Astrocyte (in vitro differentiated cells and primary cell): ENCODE measurements at regions not wholly inside any gene's neighbourhood (a gene's known extent, or its start where the extent isn't known, plus 50 kb on each side); places are given as distances from the start of the nearest gene placed in this dataset.

ENCODE experiments used
- DNase-seq: peaks from one replicate; pipeline ENCODE4 v3.0.0-alpha.2; 2010; ENCODE audit warnings: low read depth
- FAIRE-seq: peaks from 2 replicates; lab custom pipeline; 2011; peaks lifted over from hg19 to GRCh38; lab: Jason Lieb, UNC
- H2AFZ ChIP-seq: 2 replicates; pipeline ENCODE4 v1.6.0; 2012; ENCODE audit warnings: low read depth, low read length, inconsistent platforms
- H3K27ac ChIP-seq: 2 replicates; pipeline ENCODE4 v1.5.1; 2011; ENCODE audit warnings: low read depth, low read length, inconsistent platforms
- H3K27me3 ChIP-seq: 2 replicates; pipeline ENCODE4 v1.6.0; 2011; ENCODE audit warnings: low read length, inconsistent platforms; ENCODE audit not compliant: insufficient read depth
- H3K36me3 ChIP-seq: 2 replicates; pipeline ENCODE4 v1.5.1; 2011; ENCODE audit warnings: low read length, inconsistent platforms; ENCODE audit not compliant: insufficient read depth
- H3K4me1 ChIP-seq: 2 replicates; pipeline ENCODE4 v1.5.1; 2011; ENCODE audit warnings: low read length, inconsistent platforms; ENCODE audit not compliant: insufficient read depth
- H3K4me2 ChIP-seq: 2 replicates; pipeline ENCODE4 v1.6.0; 2012; ENCODE audit warnings: low read length, inconsistent platforms
- H3K4me3 ChIP-seq: 2 replicates; pipeline ENCODE4 v1.5.1; 2011; ENCODE audit warnings: low read depth, mild to moderate bottlenecking, low read length, inconsistent platforms; ENCODE audit not compliant: insufficient read depth
- H3K79me2 ChIP-seq: 2 replicates; pipeline ENCODE4 v1.6.0; 2012; ENCODE audit warnings: mild to moderate bottlenecking, low read length, inconsistent platforms; ENCODE audit not compliant: insufficient read depth
- H3K9ac ChIP-seq: 2 replicates; pipeline ENCODE4 v1.6.0; 2012; ENCODE audit warnings: mild to moderate bottlenecking, low read length, inconsistent platforms
- H3K9me3 ChIP-seq: 2 replicates; pipeline ENCODE4 v1.5.1; 2012; ENCODE audit warnings: low read depth, mild to moderate bottlenecking, low read length, inconsistent platforms; ENCODE audit not compliant: insufficient read depth
- H4K20me1 ChIP-seq: 2 replicates; pipeline ENCODE4 v1.6.0; 2012; ENCODE audit warnings: low read length, inconsistent platforms; ENCODE audit not compliant: insufficient read depth
- H3K27ac Mint-ChIP-seq: one replicate; pipeline ENCODE4 v1.8.0; 2021; ENCODE audit warnings: mild to moderate bottlenecking, mixed read lengths; ENCODE audit not compliant: unreplicated experiment
- H3K27me3 Mint-ChIP-seq: one replicate; pipeline ENCODE4 v1.8.0; 2021; ENCODE audit warnings: low read depth, mixed read lengths; ENCODE audit not compliant: unreplicated experiment
- H3K36me3 Mint-ChIP-seq: one replicate; pipeline ENCODE4 v1.8.0; 2021; ENCODE audit warnings: low read depth, mixed read lengths; ENCODE audit not compliant: unreplicated experiment
- H3K4me1 Mint-ChIP-seq: one replicate; pipeline ENCODE4 v1.8.0; 2021; ENCODE audit warnings: low read depth, mixed read lengths; ENCODE audit not compliant: unreplicated experiment
- H3K4me3 Mint-ChIP-seq: one replicate; pipeline ENCODE4 v1.8.0; 2021; ENCODE audit warnings: mild to moderate bottlenecking, moderate library complexity, mixed read lengths; ENCODE audit not compliant: unreplicated experiment
- H3K9me3 Mint-ChIP-seq: one replicate; pipeline ENCODE4 v1.8.0; 2021; ENCODE audit warnings: mild to moderate bottlenecking, mixed read lengths; ENCODE audit not compliant: unreplicated experiment
- EZH2 ChIP-seq: IDR thresholded peaks from 2 replicates; pipeline ENCODE4 v1.6.1; 2012; ENCODE audit warnings: mild to moderate bottlenecking, low read length, inconsistent platforms; ENCODE audit not compliant: insufficient read depth
- TF ChIP-seq, protein P1 (sequence below): IDR thresholded peaks from 2 replicates; pipeline ENCODE4 v1.5.1; 2011; ENCODE audit warnings: low read depth, mild to moderate bottlenecking, inconsistent platforms, low read length, moderate library complexity; ENCODE audit not compliant: insufficient read depth

DNA sequence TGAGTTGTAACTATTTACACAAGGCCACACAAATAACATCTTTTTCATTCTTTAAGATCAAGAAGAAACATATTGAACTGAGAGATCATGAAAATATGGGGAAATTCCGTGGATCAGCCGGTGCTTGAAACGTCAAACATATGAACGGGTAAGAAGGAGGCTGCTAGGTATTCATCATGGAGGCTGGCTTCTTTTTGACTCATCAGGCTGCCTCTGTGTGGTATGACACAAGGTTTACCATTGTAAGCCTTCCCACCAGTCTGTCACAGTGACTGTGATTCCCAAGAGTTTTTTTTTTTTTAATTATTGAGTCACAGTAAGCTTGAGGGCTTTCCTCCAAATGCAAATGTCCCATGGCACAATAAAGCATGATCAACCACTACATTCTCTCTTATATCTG is 506.9 kb downstream of the BCL11A start:
- no peak for FAIRE-seq
- no peak overlapping the region for H3K27ac Mint-ChIP-seq
- H3K27me3 Mint-ChIP-seq, result peaks cover 2% of the 10 kb centered on the region

GRCh38 chr2:60045456-60045855 is 508.0 kb downstream of the BCL11A start:
- no peak overlapping the region for H3K27ac ChIP-seq
- no peak overlapping the region for H3K27ac Mint-ChIP-seq

More for the DNA sequence above, 506.9 kb downstream of the BCL11A start:
- Histone ChIP-seq H4K20me1 (no peaks in the 10 kb centered on the region), H3K4me1 (no peaks in the 10 kb centered on the region), H3K4me2 (no peak overlapping the region), H3K4me3 (no peak overlapping the region), H3K36me3 (no peaks in the 10 kb centered on the region), H3K79me2 (no peaks in the 10 kb centered on the region), H3K9me3 (no peaks in the 10 kb centered on the region), H2AFZ (no peak overlapping the region), H3K9ac (no peak overlapping the region), H3K27ac (no peak overlapping the region), H3K27me3 (no peaks in the 10 kb centered on the region)
- no peak for DNase-seq
- H3K4me1 Mint-ChIP-seq, result no peaks in the 10 kb centered on the region
- H3K36me3 Mint-ChIP-seq, result no peaks in the 10 kb centered on the region
- no peak overlapping the region for H3K4me3 Mint-ChIP-seq
- TF ChIP-seq EZH2, result no peak
- TF ChIP-seq, protein P1, sequence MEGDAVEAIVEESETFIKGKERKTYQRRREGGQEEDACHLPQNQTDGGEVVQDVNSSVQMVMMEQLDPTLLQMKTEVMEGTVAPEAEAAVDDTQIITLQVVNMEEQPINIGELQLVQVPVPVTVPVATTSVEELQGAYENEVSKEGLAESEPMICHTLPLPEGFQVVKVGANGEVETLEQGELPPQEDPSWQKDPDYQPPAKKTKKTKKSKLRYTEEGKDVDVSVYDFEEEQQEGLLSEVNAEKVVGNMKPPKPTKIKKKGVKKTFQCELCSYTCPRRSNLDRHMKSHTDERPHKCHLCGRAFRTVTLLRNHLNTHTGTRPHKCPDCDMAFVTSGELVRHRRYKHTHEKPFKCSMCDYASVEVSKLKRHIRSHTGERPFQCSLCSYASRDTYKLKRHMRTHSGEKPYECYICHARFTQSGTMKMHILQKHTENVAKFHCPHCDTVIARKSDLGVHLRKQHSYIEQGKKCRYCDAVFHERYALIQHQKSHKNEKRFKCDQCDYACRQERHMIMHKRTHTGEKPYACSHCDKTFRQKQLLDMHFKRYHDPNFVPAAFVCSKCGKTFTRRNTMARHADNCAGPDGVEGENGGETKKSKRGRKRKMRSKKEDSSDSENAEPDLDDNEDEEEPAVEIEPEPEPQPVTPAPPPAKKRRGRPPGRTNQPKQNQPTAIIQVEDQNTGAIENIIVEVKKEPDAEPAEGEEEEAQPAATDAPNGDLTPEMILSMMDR, result no peak
- no peaks in the 10 kb centered on the region for H3K9me3 Mint-ChIP-seq

GRCh38 chr2:60044484-60044883 is 509.0 kb downstream of the BCL11A start:
- no peak for TF ChIP-seq EZH2
- TF ChIP-seq, protein P1, result no peak
- Mint-ChIP-seq H3K4me3 (no peak overlapping the region), H3K27ac (no peak overlapping the region), H3K27me3 (no peaks in the 10 kb centered on the region), H3K9me3 (no peaks in the 10 kb centered on the region), H3K4me1 (no peaks in the 10 kb centered on the region), H3K36me3 (no peaks in the 10 kb centered on the region)
- Histone ChIP-seq H3K4me1 (no peaks in the 10 kb centered on the region), H3K4me2 (no peak overlapping the region), H3K27me3 (no peaks in the 10 kb centered on the region), H2AFZ (no peak overlapping the region), H3K36me3 (no peaks in the 10 kb centered on the region), H4K20me1 (no peaks in the 10 kb centered on the region), H3K9me3 (no peaks in the 10 kb centered on the region), H3K27ac (no peak overlapping the region), H3K4me3 (no peak overlapping the region), H3K9ac (no peak overlapping the region), H3K79me2 (no peaks in the 10 kb centered on the region)
- DNase-seq (no peak), FAIRE-seq (no peak)

More at GRCh38 chr2:60045456-60045855, 508.0 kb downstream of the BCL11A start:
- H3K36me3 ChIP-seq, result no peaks in the 10 kb centered on the region
- no peaks in the 10 kb centered on the region for H3K4me1 ChIP-seq
- Mint-ChIP-seq H3K4me3 (no peak overlapping the region), H3K4me1 (no peaks in the 10 kb centered on the region), H3K27me3 (peaks cover 2% of the 10 kb centered on the region), H3K36me3 (no peaks in the 10 kb centered on the region), H3K9me3 (no peaks in the 10 kb centered on the region)
- H3K4me2 ChIP-seq, result no peak overlapping the region
- no peaks in the 10 kb centered on the region for H3K27me3 ChIP-seq
- no peak overlapping the region for H3K9ac ChIP-seq
- DNase-seq (no peak), FAIRE-seq (no peak)
- no peaks in the 10 kb centered on the region for H4K20me1 ChIP-seq
- H3K79me2 ChIP-seq, result no peaks in the 10 kb centered on the region
- no peak overlapping the region for H3K4me3 ChIP-seq
- no peak overlapping the region for H2AFZ ChIP-seq
- TF ChIP-seq, protein P1, result no peak
- no peak for TF ChIP-seq EZH2
- no peaks in the 10 kb centered on the region for H3K9me3 ChIP-seq
